ENCODE measurements at regions not wholly inside any gene's neighbourhood (a gene's known extent, or its start where the extent isn't known, plus 50 kb on each side); places are given as distances from the start of the nearest gene placed in this dataset.

DNA sequence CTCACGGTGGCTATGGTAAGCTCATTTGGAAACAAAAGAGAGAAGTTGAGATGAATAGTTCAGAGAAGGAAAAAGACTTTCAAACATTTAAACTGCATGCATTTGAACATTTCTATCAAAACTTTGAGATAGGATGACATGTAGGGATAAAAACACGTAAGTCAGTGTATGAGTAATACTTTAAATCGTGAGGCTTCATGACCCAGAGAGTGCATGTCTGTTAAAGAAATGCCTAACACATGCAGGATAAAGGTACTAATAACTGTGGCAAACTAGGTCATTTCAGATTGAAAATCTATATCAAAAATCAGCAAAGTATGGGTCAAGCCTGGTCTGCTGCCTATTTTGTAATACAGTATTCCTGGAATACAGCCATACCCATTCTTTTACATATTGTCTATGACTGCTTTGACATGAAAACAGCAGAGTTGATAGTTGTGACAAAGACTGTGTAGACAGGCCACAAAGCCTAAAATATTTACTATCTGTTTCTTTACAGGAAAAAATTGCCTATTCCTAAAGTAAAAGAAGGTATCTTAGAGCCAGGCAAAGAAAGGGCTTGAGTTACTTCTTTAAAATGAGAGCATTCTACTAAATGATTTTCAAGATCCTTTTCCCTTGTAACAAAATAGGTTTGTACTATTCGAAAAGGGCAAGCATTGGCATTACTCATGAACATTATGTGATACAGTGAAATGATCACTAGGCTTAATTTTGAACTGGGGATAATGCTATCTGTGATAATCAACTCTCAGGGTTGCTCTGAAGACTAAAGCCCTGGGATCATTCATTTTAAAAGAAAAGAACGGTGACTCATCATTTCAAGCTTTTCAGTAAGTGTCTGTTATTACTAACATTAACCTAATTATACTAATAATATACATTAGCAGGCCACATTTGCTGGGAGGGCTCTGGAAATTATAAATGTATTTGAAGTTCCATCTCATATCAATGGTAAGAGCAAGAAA is 185.9 kb downstream of the CRPPA start:
- TF ChIP-seq, protein P1, sequence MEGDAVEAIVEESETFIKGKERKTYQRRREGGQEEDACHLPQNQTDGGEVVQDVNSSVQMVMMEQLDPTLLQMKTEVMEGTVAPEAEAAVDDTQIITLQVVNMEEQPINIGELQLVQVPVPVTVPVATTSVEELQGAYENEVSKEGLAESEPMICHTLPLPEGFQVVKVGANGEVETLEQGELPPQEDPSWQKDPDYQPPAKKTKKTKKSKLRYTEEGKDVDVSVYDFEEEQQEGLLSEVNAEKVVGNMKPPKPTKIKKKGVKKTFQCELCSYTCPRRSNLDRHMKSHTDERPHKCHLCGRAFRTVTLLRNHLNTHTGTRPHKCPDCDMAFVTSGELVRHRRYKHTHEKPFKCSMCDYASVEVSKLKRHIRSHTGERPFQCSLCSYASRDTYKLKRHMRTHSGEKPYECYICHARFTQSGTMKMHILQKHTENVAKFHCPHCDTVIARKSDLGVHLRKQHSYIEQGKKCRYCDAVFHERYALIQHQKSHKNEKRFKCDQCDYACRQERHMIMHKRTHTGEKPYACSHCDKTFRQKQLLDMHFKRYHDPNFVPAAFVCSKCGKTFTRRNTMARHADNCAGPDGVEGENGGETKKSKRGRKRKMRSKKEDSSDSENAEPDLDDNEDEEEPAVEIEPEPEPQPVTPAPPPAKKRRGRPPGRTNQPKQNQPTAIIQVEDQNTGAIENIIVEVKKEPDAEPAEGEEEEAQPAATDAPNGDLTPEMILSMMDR (IDR thresholded peaks at IDR 0.05; ENCODE audit: low read depth, low read length), result no peak
- no peak for DNase-seq (ENCODE audit: extremely low read depth, low read depth)

DNA sequence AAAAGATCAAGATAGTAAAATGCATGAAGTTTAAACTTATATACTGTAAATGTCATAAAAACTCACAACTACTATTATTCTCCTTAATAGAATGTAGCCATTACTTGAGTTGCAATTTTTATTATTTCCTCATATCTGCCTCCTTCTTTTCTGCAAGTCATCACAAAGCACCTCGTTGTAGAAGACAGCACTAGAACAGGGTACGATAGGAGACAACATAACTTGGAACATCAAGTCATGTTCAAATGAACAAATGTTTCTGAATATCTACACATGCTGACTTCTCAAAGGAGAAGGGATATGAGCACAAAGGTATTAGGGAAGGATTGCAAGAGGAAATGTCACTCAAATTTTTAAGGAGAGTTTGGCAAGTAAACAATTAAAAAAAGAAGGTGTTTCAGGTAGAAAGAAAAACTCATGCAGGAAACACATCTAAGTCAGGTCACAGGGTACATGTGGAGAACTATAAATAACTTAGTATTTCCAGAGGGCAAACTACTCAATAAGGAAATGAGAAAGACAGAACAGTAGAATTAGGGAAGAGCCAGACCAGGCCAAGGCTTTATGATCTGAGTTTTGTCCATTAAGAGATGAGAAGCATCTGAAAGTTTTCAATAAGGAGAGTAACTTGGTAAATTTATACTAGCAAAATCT is 186.7 kb downstream of the CRPPA start:
- DNase-seq (ENCODE audit: extremely low read depth, low read depth), result no peak
- TF ChIP-seq, protein P1 (IDR thresholded peaks at IDR 0.05; ENCODE audit: low read depth, low read length), result no peak

DNA sequence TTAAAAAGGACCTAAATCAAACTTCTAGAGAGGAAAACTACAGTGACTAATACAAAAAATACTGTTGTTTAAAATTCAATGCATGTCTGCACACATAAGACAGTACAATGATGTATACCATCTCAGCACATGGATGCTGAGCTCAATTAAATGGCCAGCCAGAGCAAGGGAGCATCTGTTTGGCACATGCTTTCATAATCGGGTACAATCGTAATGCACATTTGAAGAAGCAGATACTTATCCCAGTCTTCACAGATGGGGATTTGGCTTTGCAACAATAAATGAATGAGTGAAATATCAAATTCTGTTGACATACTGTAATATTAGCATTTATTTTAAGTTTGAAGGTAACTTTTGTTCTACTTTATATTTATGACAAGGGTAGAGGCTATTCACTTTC is 187.8 kb downstream of the CRPPA start:
- no peak for DNase-seq (ENCODE audit: extremely low read depth, low read depth)
- TF ChIP-seq, protein P1 (IDR thresholded peaks at IDR 0.05; ENCODE audit: low read depth, low read length), result no peak

DNA sequence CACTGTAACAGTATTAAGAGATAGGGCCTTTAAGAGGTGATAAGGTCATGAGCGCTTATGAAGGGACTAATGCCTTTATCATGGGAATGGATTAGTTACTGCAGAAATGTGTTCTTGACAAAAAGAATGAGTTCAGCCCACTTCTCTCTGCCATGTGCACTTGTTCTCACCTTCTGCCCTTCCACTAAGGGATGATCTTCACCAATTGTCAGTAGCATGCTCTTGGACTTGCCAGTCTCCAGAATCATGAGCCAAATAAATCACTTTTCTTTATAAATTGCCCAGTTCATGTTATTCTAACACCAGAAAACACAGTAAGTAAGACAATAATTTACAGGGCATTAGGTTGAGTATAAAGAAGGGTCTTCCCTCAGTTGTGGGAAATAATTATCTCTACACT is 189.1 kb downstream of the CRPPA start:
- no peak for DNase-seq (ENCODE audit: extremely low read depth, low read depth)
- TF ChIP-seq, protein P1 (IDR thresholded peaks at IDR 0.05; ENCODE audit: low read depth, low read length), result no peak

DNA sequence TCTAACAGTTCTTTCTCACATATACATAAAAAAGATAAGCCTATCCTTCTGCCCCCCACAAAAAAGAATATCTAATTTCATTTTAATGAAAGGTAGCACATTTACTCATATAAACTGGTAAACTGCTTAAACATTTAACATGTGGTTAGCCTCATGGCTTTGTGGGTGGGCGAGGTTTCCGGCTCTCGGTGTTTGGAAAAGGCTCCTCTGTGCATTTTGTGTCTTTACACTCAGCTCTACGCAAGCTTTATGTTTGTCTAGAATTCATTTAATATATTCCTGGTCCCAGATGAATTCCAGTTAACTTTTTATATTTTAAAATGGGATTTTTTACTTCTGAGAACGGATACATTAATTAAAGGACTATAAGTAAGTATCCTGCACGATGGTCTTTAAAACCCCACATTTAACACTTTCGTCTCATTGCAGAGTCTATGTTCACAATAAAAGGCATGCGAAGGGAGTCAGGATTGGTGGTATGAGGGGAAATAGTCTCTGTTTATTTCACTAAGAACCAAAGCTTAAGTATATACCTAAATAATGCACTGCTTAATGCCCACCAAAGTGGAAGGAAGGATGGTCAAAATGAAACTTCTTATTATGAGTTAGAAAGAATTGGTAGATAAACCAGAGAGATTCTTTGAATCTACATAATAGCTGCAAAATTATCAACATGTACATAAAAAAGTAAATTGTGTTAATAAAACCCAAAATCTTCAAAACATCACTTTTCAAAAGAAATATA is 197.2 kb downstream of the CRPPA start:
- DNase-seq (ENCODE audit: extremely low read depth, low read depth), result no peak

DNA sequence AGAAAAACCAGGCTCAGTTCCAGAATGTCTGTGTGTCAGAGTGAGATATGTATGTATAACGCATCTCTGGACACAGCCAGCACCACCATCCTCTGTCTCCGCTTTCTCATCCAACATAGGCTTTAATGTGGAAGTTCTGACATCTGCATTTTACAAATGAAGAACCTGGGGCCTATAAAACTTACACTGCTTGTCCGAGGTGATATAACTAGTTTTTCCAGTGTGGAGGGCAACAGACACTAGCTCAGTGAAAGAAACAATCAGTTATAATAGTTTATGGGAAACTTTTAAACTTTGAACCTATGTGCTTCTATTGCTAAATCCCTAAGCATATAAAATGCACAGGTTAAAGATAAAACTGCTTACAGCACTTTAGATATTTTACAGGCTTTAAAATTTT is 208.7 kb downstream of the CRPPA start:
- DNase-seq (ENCODE audit: extremely low read depth, low read depth), result no peak
- TF ChIP-seq, protein P1 (IDR thresholded peaks at IDR 0.05; ENCODE audit: low read depth, low read length), result no peak

More for the DNA sequence above, 197.2 kb downstream of the CRPPA start:
- TF ChIP-seq, protein P1 (IDR thresholded peaks at IDR 0.05; ENCODE audit: low read depth, low read length), result no peak
